ENCODE measurements at regions not wholly inside any gene's neighbourhood (a gene's known extent, or its start where the extent isn't known, plus 50 kb on each side); places are given as distances from the start of the nearest gene placed in this dataset.

GRCh38 chr1:83102630-83103071 is 896.3 kb downstream of the TTLL7 start:
- DNase-seq (ENCODE audit: low read depth, low spot score), result no peak
- H3K4me3 ChIP-seq (ENCODE audit: low read length), result no peak overlapping the region

- H3K4me3 ChIP-seq (ENCODE audit: low read length), result no peak overlapping the region
- no peak for DNase-seq (ENCODE audit: low read depth, low spot score)
Measured at GRCh38 chr1:83101406-83101805, 897.5 kb downstream of the TTLL7 start.

- no peak overlapping the region for H3K4me3 ChIP-seq (ENCODE audit: low read length)
- DNase-seq (ENCODE audit: low read depth, low spot score), result no peak
Measured at GRCh38 chr1:83100133-83100532, 898.8 kb downstream of the TTLL7 start.

GRCh38 chr1:83098791-83099190 is 900.1 kb downstream of the TTLL7 start:
- H3K4me3 ChIP-seq (ENCODE audit: low read length), result no peak overlapping the region
- no peak for DNase-seq (ENCODE audit: low read depth, low spot score)

GRCh38 chr1:83098131-83098530 is 900.8 kb downstream of the TTLL7 start:
- no peak overlapping the region for H3K4me3 ChIP-seq (ENCODE audit: low read length)
- no peak for DNase-seq (ENCODE audit: low read depth, low spot score)

GRCh38 chr1:83097715-83098114 is 901.2 kb downstream of the TTLL7 start:
- no peak for DNase-seq (ENCODE audit: low read depth, low spot score)
- no peak overlapping the region for H3K4me3 ChIP-seq (ENCODE audit: low read length)

- H3K4me3 ChIP-seq (ENCODE audit: low read length), result no peak overlapping the region
- DNase-seq (ENCODE audit: low read depth, low spot score), result no peak
Measured at GRCh38 chr1:83095570-83095969, 903.4 kb downstream of the TTLL7 start.

GRCh38 chr1:83090195-83090594 is 908.7 kb downstream of the TTLL7 start:
- H3K4me3 ChIP-seq (ENCODE audit: low read length), result no peak overlapping the region
- DNase-seq (ENCODE audit: low read depth, low spot score), result no peak

- no peak overlapping the region for H3K4me3 ChIP-seq (ENCODE audit: low read length)
- no peak for DNase-seq (ENCODE audit: low read depth, low spot score)
Measured at GRCh38 chr1:83087851-83088250, 911.1 kb downstream of the TTLL7 start.

GRCh38 chr1:83086986-83087512 is 911.9 kb downstream of the TTLL7 start:
- DNase-seq (ENCODE audit: low read depth, low spot score), result no peak
- no peak overlapping the region for H3K4me3 ChIP-seq (ENCODE audit: low read length)

- DNase-seq (ENCODE audit: low read depth, low spot score), result no peak
- H3K4me3 ChIP-seq (ENCODE audit: low read length), result no peak overlapping the region
Measured at GRCh38 chr1:83086346-83086745, 912.6 kb downstream of the TTLL7 start.

- H3K4me3 ChIP-seq (ENCODE audit: low read length), result no peak overlapping the region
- DNase-seq (ENCODE audit: low read depth, low spot score), result no peak
Measured at GRCh38 chr1:83083589-83084224, 915.2 kb downstream of the TTLL7 start.

GRCh38 chr1:83077411-83077810 is 921.5 kb downstream of the TTLL7 start:
- H3K4me3 ChIP-seq (ENCODE audit: low read length), result no peak overlapping the region
- DNase-seq (ENCODE audit: low read depth, low spot score), result no peak

GRCh38 chr1:83075107-83075506 is 923.8 kb downstream of the TTLL7 start:
- DNase-seq (ENCODE audit: low read depth, low spot score), result no peak
- no peak overlapping the region for H3K4me3 ChIP-seq (ENCODE audit: low read length)

GRCh38 chr1:83067954-83068353 is 931.0 kb downstream of the TTLL7 start:
- H3K4me3 ChIP-seq (ENCODE audit: low read length), result no peak overlapping the region
- DNase-seq (ENCODE audit: low read depth, low spot score), result no peak

- no peak for DNase-seq (ENCODE audit: low read depth, low spot score)
- no peak overlapping the region for H3K4me3 ChIP-seq (ENCODE audit: low read length)
Measured at GRCh38 chr1:83065952-83066727, 932.8 kb downstream of the TTLL7 start.

GRCh38 chr1:83064589-83065242 is 934.2 kb downstream of the TTLL7 start:
- H3K4me3 ChIP-seq (ENCODE audit: low read length), result no peak overlapping the region
- DNase-seq (ENCODE audit: low read depth, low spot score), result no peak

GRCh38 chr1:83060651-83061390 is 938.1 kb downstream of the TTLL7 start:
- H3K4me3 ChIP-seq (ENCODE audit: low read length), result no peak overlapping the region
- no peak for DNase-seq (ENCODE audit: low read depth, low spot score)

GRCh38 chr1:83060221-83060620 is 938.7 kb downstream of the TTLL7 start:
- H3K4me3 ChIP-seq (ENCODE audit: low read length), result no peak overlapping the region
- DNase-seq (ENCODE audit: low read depth, low spot score), result no peak
